ENCODE measurements at regions not wholly inside any gene's neighbourhood (a gene's known extent, or its start where the extent isn't known, plus 50 kb on each side); places are given as distances from the start of the nearest gene placed in this dataset.

DNA sequence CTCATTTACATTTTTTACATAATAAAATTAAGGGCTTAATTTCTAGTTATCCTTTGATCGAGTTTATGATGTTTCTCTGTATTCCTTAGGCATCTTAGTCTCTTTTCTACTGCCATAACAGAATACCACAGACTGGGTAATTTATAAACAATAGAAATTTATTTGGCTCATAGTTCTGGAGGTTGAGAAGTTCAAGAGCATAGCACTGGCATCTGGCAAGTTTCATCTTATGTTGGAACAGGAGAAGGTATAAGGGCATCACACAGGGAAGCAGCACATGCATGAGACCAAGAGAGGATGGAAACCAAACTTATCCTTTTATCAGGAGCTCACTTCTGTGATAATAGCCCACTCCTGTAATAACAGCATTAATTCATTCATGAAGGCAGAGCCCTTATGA, 284.9 kb upstream of the COX7C start:
- no peaks in the 10 kb centered on the region for H3K23me2 ChIP-seq (ENCODE audit: insufficient read length, low read depth, low read length, poor library complexity, severe bottlenecking)
- no peak overlapping the region for H2BK5ac ChIP-seq (ENCODE audit: insufficient read length, low read length)
- no peak overlapping the region for H3K9ac ChIP-seq (ENCODE audit: extremely low read depth, insufficient read length, low read length)
- H4K20me1 ChIP-seq (ENCODE audit: control insufficient read depth, insufficient read depth, insufficient read length) = no peaks in the 10 kb centered on the region
- no peak overlapping the region for H2BK12ac ChIP-seq (ENCODE audit: insufficient read length, low read depth, low read length)
- no peaks in the 10 kb centered on the region for H3K4me1 ChIP-seq (ENCODE audit: insufficient read depth, low read length)
- H3K23ac ChIP-seq (ENCODE audit: insufficient read length, low read depth, low read length) = no peak overlapping the region
- Mint-ChIP-seq H3K36me3 (ENCODE audit: insufficient read depth in 1 of 3, low read depth in 3 of 3) (no peaks in the 10 kb centered on the region), H3K9me3 (peaks cover 2% of the 10 kb centered on the region in 2 experiments; a peak in 1 of 5 replicates), H3K4me3 (no peak overlapping the region), H3K27ac (no peak overlapping the region), H3K4me1 (peaks cover 0 to 3% of the 10 kb centered on the region in 2 experiments; a peak in 1 of 4 replicates), H3K27me3 (ENCODE audit: low read depth) (no peaks in the 10 kb centered on the region)
- H3K4ac ChIP-seq (ENCODE audit: low read depth, low read length) = no peak overlapping the region
- H4K91ac ChIP-seq (ENCODE audit: insufficient read length, low read depth, low read length) = no peak overlapping the region
- no peaks in the 10 kb centered on the region for H3K27me3 ChIP-seq (ENCODE audit: insufficient read depth, low read length)
- no peak overlapping the region for H3T11ph ChIP-seq (ENCODE audit: low read length)
- no peak overlapping the region for H2AFZ ChIP-seq (ENCODE audit: low read length)
- no peak overlapping the region for H3K18ac ChIP-seq (ENCODE audit: insufficient read length, low read depth, low read length)
- no CpG with 5 or more reads among the region's 1 CpG for WGBS (ENCODE audit: extremely low coverage, insufficient read length, low lambda C conversion rate)
- no peak overlapping the region for H2AK5ac ChIP-seq (ENCODE audit: insufficient read length, low read length)
- no peak overlapping the region for H4K8ac ChIP-seq (replicated peaks; ENCODE audit: insufficient read length, low read depth, low read length)
- H2BK120ac ChIP-seq (ENCODE audit: low read depth, low read length, poor library complexity, severe bottlenecking) = no peak overlapping the region
- no peak overlapping the region for H4K5ac ChIP-seq (ENCODE audit: insufficient read length, low read depth, low read length)
- no peaks in the 10 kb centered on the region for H3K79me1 ChIP-seq (ENCODE audit: insufficient read depth, low read depth, low read length, poor library complexity, severe bottlenecking)
- H2BK15ac ChIP-seq (ENCODE audit: low read depth, low read length) = no peak overlapping the region
- no peak overlapping the region for H3K14ac ChIP-seq (ENCODE audit: insufficient read depth, low read length)
- no peaks in the 10 kb centered on the region for H3K9me3 ChIP-seq (ENCODE audit: control insufficient read depth, low read depth, low read length)
- H3K4me2 ChIP-seq (ENCODE audit: insufficient read depth, insufficient read length, low read length) = no peak overlapping the region
- H3K27ac ChIP-seq (ENCODE audit: insufficient read length, low read depth, low read length) = no peak overlapping the region
- no peaks in the 10 kb centered on the region for H3K79me2 ChIP-seq (ENCODE audit: insufficient read depth, low read length)
- no peak overlapping the region for H2BK20ac ChIP-seq (ENCODE audit: low read depth, low read length, poor library complexity, severe bottlenecking)
- H3K56ac ChIP-seq (ENCODE audit: insufficient read length, low read depth, low read length) = no peak overlapping the region
- DNase-seq = no peak
- TF ChIP-seq, protein P1, sequence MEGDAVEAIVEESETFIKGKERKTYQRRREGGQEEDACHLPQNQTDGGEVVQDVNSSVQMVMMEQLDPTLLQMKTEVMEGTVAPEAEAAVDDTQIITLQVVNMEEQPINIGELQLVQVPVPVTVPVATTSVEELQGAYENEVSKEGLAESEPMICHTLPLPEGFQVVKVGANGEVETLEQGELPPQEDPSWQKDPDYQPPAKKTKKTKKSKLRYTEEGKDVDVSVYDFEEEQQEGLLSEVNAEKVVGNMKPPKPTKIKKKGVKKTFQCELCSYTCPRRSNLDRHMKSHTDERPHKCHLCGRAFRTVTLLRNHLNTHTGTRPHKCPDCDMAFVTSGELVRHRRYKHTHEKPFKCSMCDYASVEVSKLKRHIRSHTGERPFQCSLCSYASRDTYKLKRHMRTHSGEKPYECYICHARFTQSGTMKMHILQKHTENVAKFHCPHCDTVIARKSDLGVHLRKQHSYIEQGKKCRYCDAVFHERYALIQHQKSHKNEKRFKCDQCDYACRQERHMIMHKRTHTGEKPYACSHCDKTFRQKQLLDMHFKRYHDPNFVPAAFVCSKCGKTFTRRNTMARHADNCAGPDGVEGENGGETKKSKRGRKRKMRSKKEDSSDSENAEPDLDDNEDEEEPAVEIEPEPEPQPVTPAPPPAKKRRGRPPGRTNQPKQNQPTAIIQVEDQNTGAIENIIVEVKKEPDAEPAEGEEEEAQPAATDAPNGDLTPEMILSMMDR (conservative IDR thresholded peaks at IDR 0.05) = no peak

All from H9 (cell line).